ENCODE measurements at regions not wholly inside any gene's neighbourhood (a gene's known extent, or its start where the extent isn't known, plus 50 kb on each side); places are given as distances from the start of the nearest gene placed in this dataset.

DNA sequence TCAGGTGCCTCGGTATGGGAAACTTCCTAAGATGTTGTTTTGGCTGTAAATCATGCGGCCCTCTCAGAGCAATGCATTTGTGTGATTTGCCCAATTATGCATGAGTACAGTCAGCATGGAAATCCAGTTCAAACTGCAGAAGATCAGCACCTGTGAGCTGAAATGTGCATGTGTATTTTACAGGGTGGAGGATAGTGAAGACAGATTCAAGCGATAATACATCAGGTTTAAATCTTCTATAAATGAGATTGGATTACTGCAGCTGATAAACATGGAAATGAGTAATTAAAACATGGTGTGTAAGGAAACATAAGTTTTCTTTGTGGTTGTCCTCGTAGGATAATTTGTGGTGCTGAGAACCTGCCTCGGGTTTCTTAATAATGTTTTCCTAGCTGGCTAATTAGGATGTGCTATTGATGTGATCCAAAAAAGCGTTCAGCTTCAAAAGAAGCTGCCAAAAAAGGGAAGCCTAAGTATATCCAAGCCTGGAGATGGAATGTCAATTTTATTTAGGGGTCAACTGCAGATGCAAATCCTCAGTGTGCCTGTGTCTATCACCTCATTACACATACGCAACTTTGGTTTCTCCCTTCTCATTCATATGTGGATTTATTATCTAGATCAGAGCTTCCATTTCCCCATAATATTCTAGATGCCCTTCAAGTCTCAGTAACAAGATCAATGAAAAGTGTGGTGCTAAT is 117.1 kb upstream of the CCDC28A start:
- peaks cover 30% of the 10 kb centered on the region for H3K4me1 ChIP-seq (ENCODE audit: control insufficient read depth, extremely low read depth, insufficient read depth, low read length)
- no peaks in the 10 kb centered on the region for H3K9me1 ChIP-seq (replicated peaks; ENCODE audit: control insufficient read depth, extremely low read depth, insufficient read depth, low read length)
- H3K79me2 ChIP-seq (ENCODE audit: control insufficient read depth, insufficient read depth, low read length) = peaks cover 60% of the 10 kb centered on the region
- H3K9me3 ChIP-seq (replicated peaks; ENCODE audit: control insufficient read depth, insufficient read depth, low read length) = no peaks in the 10 kb centered on the region
- no peak overlapping the region for H2AFZ ChIP-seq (ENCODE audit: low read depth, low read length)
- no peak overlapping the region for H3K4me3 ChIP-seq (replicated peaks in 1 of 3; ENCODE audit: insufficient read depth in 1 of 3, low read depth in 1 of 3, low read length in 3 of 3)
- intact Hi-C loops (cut with micrococcal nuclease) (loop anchor here (5.0 kb wide), 1 partner anchor 249 kb away; no protein-coding TSS in a partner anchor), dilution Hi-C loops (cut with MboI; ENCODE audit: extremely low pct_ligation_motif_present, low sequenced_read_pairs) (no loop called here)
- no peaks in the 10 kb centered on the region for H3K27me3 ChIP-seq (ENCODE audit: control insufficient read depth in 2 of 2, insufficient read depth in 2 of 2, low read length in 2 of 2)
- no peak for TF ChIP-seq EZH2 (IDR thresholded peaks at IDR 0.05; ENCODE audit: borderline replicate concordance, low read depth, low read length, severe bottlenecking)
- no peak for TF ChIP-seq MAX (IDR thresholded peaks at IDR 0.05; ENCODE audit: insufficient read depth, insufficient read length)
- TF ChIP-seq POLR2A (IDR thresholded peaks at IDR 0.05; ENCODE audit: low read depth, low read length) = no peak
- no peak for TF ChIP-seq FOS (IDR thresholded peaks at IDR 0.05; ENCODE audit: borderline replicate concordance, insufficient read depth, low read length)
- no peak for TF ChIP-seq MYC (IDR thresholded peaks at IDR 0.05; ENCODE audit: low read depth, low read length)
- no peak for TF ChIP-seq POLR2AphosphoS5 (IDR thresholded peaks at IDR 0.05; ENCODE audit: insufficient read depth, low read depth, low read length)
- TF ChIP-seq, protein P1, sequence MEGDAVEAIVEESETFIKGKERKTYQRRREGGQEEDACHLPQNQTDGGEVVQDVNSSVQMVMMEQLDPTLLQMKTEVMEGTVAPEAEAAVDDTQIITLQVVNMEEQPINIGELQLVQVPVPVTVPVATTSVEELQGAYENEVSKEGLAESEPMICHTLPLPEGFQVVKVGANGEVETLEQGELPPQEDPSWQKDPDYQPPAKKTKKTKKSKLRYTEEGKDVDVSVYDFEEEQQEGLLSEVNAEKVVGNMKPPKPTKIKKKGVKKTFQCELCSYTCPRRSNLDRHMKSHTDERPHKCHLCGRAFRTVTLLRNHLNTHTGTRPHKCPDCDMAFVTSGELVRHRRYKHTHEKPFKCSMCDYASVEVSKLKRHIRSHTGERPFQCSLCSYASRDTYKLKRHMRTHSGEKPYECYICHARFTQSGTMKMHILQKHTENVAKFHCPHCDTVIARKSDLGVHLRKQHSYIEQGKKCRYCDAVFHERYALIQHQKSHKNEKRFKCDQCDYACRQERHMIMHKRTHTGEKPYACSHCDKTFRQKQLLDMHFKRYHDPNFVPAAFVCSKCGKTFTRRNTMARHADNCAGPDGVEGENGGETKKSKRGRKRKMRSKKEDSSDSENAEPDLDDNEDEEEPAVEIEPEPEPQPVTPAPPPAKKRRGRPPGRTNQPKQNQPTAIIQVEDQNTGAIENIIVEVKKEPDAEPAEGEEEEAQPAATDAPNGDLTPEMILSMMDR (IDR thresholded peaks at IDR 0.05; ENCODE audit: extremely low read depth in 1 of 2, insufficient read depth in 1 of 2, low read depth in 1 of 2, low read length in 2 of 2) = no peak
- TF ChIP-seq GATA2 (IDR thresholded peaks at IDR 0.05; ENCODE audit: insufficient read depth, insufficient read length, low read depth, low read length) = no peak
- TF ChIP-seq JUN (IDR thresholded peaks at IDR 0.05; ENCODE audit: borderline replicate concordance, insufficient read depth, insufficient read length, low read depth) = no peak
- no peak overlapping the region for H3K27ac ChIP-seq (ENCODE audit: insufficient read depth, low read depth, low read length)
- H3K9ac ChIP-seq (replicated peaks; ENCODE audit: extremely low read depth, insufficient read depth, low read length) = no peak overlapping the region
- no peak overlapping the region for H3K4me2 ChIP-seq (ENCODE audit: insufficient read depth, low read length)
- FAIRE-seq = no peak
- DNase-seq (ENCODE audit: low read depth, low spot score) = no peak
- H4K20me1 ChIP-seq (replicated peaks; ENCODE audit: control insufficient read depth, extremely low read depth, insufficient read depth, low read length) = no peaks in the 10 kb centered on the region
- ChIA-PET POLR2A (interaction anchor here (0.6 kb wide), 1 partner anchor 60 kb away, joined by 4 read pairs; no protein-coding TSS in a partner anchor), CTCF (interaction anchor here (2.0 kb wide), 1 partner anchor 35 kb away, joined by 22 read pairs; no protein-coding TSS in a partner anchor)
- H3K36me3 ChIP-seq (ENCODE audit: control insufficient read depth in 2 of 2, extremely low read depth in 1 of 2, insufficient read depth in 2 of 2, low read length in 2 of 2) = no peaks in the 10 kb centered on the region
- BruUV-seq (replicated peaks) = no TSS peak

Data from endothelial cell of umbilical vein (primary cell).